ENCODE measurements at regions not wholly inside any gene's neighbourhood (a gene's known extent, or its start where the extent isn't known, plus 50 kb on each side); places are given as distances from the start of the nearest gene placed in this dataset.

DNA sequence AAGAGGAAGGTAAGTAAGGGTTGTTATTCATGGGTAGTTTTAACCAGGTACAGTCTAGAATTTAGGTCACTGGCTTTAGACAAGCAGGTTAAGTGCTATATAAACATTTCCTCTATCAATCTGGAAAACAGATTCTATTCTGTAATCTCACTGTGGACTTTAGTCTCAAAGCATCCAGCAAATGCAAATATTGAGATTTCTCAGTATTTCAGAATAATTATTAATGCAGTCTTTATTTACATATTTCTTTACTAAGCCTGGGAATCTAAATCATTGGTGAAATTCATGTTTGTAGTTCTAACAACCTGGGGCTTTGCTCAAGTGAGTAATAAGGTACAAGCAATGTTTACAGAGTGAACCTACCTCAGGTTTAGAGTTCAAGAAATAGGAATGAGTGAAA lies 61.9 kb downstream of the SLC41A2 start:
- TF ChIP-seq POLR2A (IDR thresholded peaks at IDR 0.05; ENCODE audit: low read depth) = no peak
- TF ChIP-seq, protein P1, sequence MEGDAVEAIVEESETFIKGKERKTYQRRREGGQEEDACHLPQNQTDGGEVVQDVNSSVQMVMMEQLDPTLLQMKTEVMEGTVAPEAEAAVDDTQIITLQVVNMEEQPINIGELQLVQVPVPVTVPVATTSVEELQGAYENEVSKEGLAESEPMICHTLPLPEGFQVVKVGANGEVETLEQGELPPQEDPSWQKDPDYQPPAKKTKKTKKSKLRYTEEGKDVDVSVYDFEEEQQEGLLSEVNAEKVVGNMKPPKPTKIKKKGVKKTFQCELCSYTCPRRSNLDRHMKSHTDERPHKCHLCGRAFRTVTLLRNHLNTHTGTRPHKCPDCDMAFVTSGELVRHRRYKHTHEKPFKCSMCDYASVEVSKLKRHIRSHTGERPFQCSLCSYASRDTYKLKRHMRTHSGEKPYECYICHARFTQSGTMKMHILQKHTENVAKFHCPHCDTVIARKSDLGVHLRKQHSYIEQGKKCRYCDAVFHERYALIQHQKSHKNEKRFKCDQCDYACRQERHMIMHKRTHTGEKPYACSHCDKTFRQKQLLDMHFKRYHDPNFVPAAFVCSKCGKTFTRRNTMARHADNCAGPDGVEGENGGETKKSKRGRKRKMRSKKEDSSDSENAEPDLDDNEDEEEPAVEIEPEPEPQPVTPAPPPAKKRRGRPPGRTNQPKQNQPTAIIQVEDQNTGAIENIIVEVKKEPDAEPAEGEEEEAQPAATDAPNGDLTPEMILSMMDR (IDR thresholded peaks at IDR 0.05) = no peak
